ENCODE measurements at regions not wholly inside any gene's neighbourhood (a gene's known extent, or its start where the extent isn't known, plus 50 kb on each side); places are given as distances from the start of the nearest gene placed in this dataset.

DNA sequence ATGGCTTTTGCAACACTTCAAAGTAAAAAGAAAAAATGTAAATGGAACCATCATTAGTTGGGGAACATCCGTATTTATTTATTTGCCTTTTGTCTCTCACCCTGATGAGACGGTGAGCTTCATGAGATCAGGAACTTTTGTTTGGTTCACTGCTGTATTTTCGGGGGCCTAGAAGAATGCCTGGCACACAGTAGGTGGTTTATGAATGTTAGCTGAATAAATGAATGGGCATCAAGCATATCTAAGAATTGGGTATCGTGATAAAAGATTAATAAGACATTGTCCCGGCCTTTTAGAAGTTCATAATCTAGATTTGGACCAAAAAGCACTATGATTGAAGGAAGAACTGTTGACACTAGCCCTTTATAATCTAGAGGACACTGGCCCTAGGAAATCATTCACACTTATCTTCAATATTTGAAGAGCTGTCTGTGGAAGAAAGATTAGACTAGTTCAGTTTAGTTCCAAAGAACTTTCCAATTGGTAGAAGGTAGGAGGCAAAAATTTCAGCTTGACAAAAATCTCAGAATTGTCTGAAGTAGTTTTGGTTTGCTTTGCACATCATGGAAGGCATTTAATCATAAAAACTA, 70.3 kb upstream of the CD83 start:
- TF ChIP-seq CTCF (IDR thresholded peaks at IDR 0.05) (no peak), POLR2A (IDR thresholded peaks at IDR 0.05) (no peak)
